Natural killer cell (primary cell): ENCODE measurements at regions not wholly inside any gene's neighbourhood (a gene's known extent, or its start where the extent isn't known, plus 50 kb on each side); places are given as distances from the start of the nearest gene placed in this dataset.
"Not testable (repeated sequence)": the region's sequence is repeated elsewhere in the genome, so short reads cannot be mapped to it uniquely, and the experiment has no call there.

Source experiments
- ATAC-seq, 3 donors: fragments of 150-1000 bp in 2 of 3; fragments of 200-7000 bp in 1 of 3; cut with Tn5 transposase; 1 replicate in 1 of 3; 2 replicates in 2 of 3; pipeline ENCODE4 v1.10.0; 2021; ENCODE audit warnings: mild to moderate bottlenecking in 2 of 3, moderate library complexity in 2 of 3
- DNase-seq, 2 donors: peaks; one replicate each; pipeline versions ENCODE4 v3.0.0 to v3.0.0-alpha.2; 2013 to 2021; ENCODE audit warnings: mixed read lengths in 1 of 2
- H3K27ac ChIP-seq: one replicate; pipeline ENCODE4 v1.5.1; 2013; ENCODE audit warnings: mild to moderate bottlenecking, low read length
- H3K27me3 ChIP-seq: one replicate; pipeline ENCODE4 v1.6.1; 2013; ENCODE audit warnings: low read length; ENCODE audit not compliant: control insufficient read depth, insufficient read depth
- H3K36me3 ChIP-seq: one replicate; pipeline ENCODE4 v1.6.1; 2013; ENCODE audit warnings: low read length; ENCODE audit not compliant: control insufficient read depth, insufficient read depth
- H3K4me1 ChIP-seq: one replicate; pipeline ENCODE4 v1.6.1; 2013; ENCODE audit warnings: low read length; ENCODE audit not compliant: control insufficient read depth, insufficient read depth
- H3K4me3 ChIP-seq: one replicate; pipeline ENCODE4 v1.5.1; 2013; ENCODE audit warnings: low read length
- H3K9me3 ChIP-seq: one replicate; pipeline ENCODE4 v1.6.1; 2013; ENCODE audit warnings: low read length; ENCODE audit not compliant: control insufficient read depth, insufficient read depth
- H3K27ac Mint-ChIP-seq, 2 donors: one replicate each; pipeline ENCODE4 v1.8.0; 2022; ENCODE audit warnings: mild to moderate bottlenecking in 2 of 2, mixed read lengths in 2 of 2, moderate library complexity in 1 of 2
- H3K27me3 Mint-ChIP-seq, 2 donors: one replicate each; pipeline ENCODE4 v1.8.0; 2022; ENCODE audit warnings: low read depth in 2 of 2, mixed read lengths in 2 of 2
- H3K36me3 Mint-ChIP-seq: one replicate; pipeline ENCODE4 v1.8.0; 2022; ENCODE audit warnings: mixed read lengths
- H3K4me1 Mint-ChIP-seq, 2 donors: one replicate each; pipeline ENCODE4 v1.8.0; 2022; ENCODE audit warnings: mixed read lengths in 2 of 2
- H3K4me3 Mint-ChIP-seq: one replicate; pipeline ENCODE4 v1.8.0; 2022; ENCODE audit warnings: mild to moderate bottlenecking, moderate library complexity, mixed read lengths
- H3K9me3 Mint-ChIP-seq, 2 donors: one replicate each; pipeline ENCODE4 v1.8.0; 2022; ENCODE audit warnings: mixed read lengths in 2 of 2
- CTCF ChIP-seq: fragments of 200-600 bp; IDR thresholded peaks from one replicate; pipeline ENCODE4 v1.8.0; 2022; ENCODE audit warnings: antibody characterized with exemption
- WGBS: methylation state at CpG from one replicate; pipeline ENCODE4 v1.1.7; 2013; ENCODE audit warnings: missing lambda C conversion rate; ENCODE audit not compliant: insufficient coverage; 5-methylcytosine and 5-hydroxymethylcytosine counted together
- intact Hi-C: fragments of 100-400 bp; cut with micrococcal nuclease; formaldehyde crosslinking; loops from one replicate; pipeline ENCODE4 v1.14.2; 2022

DNA sequence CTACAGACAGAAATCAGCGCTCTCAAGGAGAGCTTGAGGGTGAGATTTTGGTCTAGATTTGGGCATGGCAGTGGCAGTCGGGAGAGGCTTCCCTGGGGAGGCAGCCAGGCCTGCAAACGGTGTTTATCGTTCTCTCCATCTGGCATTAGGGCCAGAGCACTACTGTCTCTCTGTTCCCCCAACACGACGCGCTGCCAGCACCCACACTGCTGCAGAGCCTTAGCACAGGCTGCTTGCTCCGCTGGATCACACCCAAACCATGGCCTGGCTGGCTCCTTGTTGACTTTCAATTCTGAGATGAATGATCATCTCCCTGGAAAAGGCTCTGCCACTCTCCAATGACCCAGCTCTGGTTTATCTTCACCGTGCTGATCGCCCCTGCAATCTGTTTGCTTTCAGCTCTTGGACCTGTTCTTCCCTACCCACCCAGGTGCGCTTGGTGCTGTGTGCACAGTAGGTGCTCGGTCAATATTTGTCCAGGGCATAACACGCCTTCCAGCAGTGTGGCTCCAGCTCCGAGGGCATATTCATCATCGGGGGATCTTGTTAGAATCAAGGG is 106.1 kb downstream of the TFAP2C start:
- no peak for DNase-seq
- 31% methylated on average over 15 of the region's 15 CpGs for WGBS
- Mint-ChIP-seq H3K9me3 (no peaks in the 10 kb centered on the region), H3K4me1 (no peaks in the 10 kb centered on the region), H3K36me3 (no peaks in the 10 kb centered on the region), H3K27me3 (peaks cover 18 to 24% of the 10 kb centered on the region in 2 donors), H3K4me3 (no peak overlapping the region), H3K27ac (no peak overlapping the region)
- no peak for TF ChIP-seq CTCF
- no peak overlapping the region for H3K27ac ChIP-seq
- no peak overlapping the region for H3K4me3 ChIP-seq
- H3K36me3 ChIP-seq = no peaks in the 10 kb centered on the region
- H3K27me3 ChIP-seq = peaks cover 11% of the 10 kb centered on the region
- no peaks in the 10 kb centered on the region for H3K9me3 ChIP-seq
- no peak for ATAC-seq
- H3K4me1 ChIP-seq = no peaks in the 10 kb centered on the region
- intact Hi-C loops = no loop called here

DNA sequence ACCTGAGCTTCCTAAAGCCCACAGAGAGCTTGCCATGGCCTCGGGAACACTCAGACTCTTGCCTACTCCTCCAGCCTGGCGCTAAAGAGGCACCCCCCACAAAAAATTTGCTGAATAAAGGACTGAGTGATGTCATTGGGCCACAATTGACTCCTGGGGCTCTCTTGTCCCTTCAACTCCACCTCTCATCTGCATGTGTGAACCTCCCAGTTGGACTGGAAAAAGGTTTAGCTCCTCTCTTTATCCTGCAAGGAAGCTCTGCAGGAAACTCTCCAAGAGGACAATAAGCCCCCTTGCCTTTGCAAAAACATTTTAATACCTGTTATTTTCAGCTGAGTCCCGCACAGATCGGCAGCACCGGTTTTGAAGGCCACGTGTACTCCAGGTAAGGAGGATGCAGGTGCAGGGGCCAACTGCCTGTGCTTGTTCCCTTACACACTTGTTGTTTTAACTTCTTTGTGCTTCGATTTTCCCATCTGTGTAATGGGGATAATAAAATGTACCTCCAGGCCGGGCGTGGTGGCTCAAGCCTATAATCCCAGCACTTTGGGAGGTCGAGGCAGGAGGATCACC is 107.3 kb downstream of the TFAP2C start:
- DNase-seq (no peak), ATAC-seq (no peak)
- Mint-ChIP-seq H3K36me3 (no peaks in the 10 kb centered on the region), H3K27ac (no peak overlapping the region), H3K9me3 (no peaks in the 10 kb centered on the region), H3K4me1 (no peaks in the 10 kb centered on the region), H3K27me3 (peaks cover 18 to 24% of the 10 kb centered on the region in 2 donors), H3K4me3 (no peak overlapping the region)
- Histone ChIP-seq H3K4me1 (no peaks in the 10 kb centered on the region), H3K9me3 (no peaks in the 10 kb centered on the region), H3K27me3 (peaks cover 11% of the 10 kb centered on the region), H3K4me3 (no peak overlapping the region), H3K36me3 (no peaks in the 10 kb centered on the region), H3K27ac (no peak overlapping the region)
- intact Hi-C loops = no loop called here
- WGBS = 3% methylated on average over 10 of the region's 10 CpGs
- TF ChIP-seq CTCF = no peak

- DNase-seq, H3K4me3 Mint-ChIP-seq, H3K27me3 ChIP-seq, H3K4me3 ChIP-seq, H3K4me1 Mint-ChIP-seq, intact Hi-C loops, H3K9me3 ChIP-seq, ATAC-seq, H3K36me3 Mint-ChIP-seq, H3K36me3 ChIP-seq, H3K27ac ChIP-seq, H3K9me3 Mint-ChIP-seq, H3K4me1 ChIP-seq, H3K27ac Mint-ChIP-seq: not testable (repeated sequence)
- peaks cover 5 to 12% of the 10 kb centered on the region in 2 donors for H3K27me3 Mint-ChIP-seq
- 92% methylated on average over 4 of the region's 4 CpGs for WGBS
These were observed 115.3 kb downstream of the TFAP2C start for GRCh38 chr20:56744325-56744821.

DNA sequence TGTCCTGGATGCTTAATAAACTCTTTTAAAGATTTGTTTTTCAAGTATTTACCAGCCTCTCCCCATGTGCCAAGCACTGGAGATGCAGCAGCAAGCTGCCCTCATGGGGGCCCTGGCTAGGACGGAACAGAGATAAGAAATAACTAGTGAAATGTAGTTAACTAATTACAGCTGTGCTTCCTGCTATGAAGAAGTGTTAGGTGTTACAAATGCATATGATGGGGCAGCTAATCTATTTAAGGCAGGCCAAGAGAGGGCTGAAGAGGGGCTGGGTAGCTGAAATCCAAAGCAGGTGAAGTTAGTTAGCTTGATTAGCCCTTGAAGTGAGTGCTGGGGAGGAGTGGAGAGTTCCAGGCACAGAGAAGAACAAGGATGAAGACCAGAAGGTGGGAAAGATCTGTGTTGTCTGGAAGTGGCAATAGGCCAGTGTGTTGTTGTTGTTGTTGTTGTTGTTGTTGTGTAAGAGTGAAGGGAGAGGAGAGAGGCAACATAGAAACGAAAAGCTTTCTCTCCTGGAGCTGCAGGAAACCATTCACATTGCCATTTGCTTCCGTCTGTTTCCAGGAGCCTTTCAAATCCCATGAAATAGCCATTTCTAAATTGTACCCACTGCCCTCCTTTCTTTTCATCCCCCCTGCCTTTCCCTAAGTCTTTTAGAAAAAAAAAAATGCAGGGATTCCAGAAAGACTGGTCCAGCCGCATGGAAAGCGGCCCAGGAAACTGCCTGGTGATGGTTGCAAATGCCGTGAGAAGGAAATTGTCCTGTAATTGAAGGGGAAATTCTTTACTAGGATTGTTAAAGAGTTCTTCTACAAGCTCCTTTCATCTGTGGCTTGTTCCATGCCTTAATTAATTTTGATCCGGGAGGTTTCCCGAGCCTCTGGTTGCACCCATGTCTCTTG is 119.6 kb downstream of the TFAP2C start:
- intact Hi-C loops = no loop called here
- H3K36me3 Mint-ChIP-seq = no peaks in the 10 kb centered on the region
- no peak overlapping the region for H3K27ac ChIP-seq
- no peaks in the 10 kb centered on the region for H3K4me1 Mint-ChIP-seq
- H3K27ac Mint-ChIP-seq = no peak overlapping the region
- H3K27me3 Mint-ChIP-seq = peaks cover 9 to 27% of the 10 kb centered on the region in 2 donors
- no peak overlapping the region for H3K4me3 ChIP-seq
- no peak for DNase-seq
- H3K4me3 Mint-ChIP-seq = no peak overlapping the region
- TF ChIP-seq CTCF = no peak
- no peaks in the 10 kb centered on the region for H3K36me3 ChIP-seq
- 61% methylated on average over 8 of the region's 8 CpGs for WGBS
- no peaks in the 10 kb centered on the region for H3K9me3 Mint-ChIP-seq
- no peaks in the 10 kb centered on the region for H3K9me3 ChIP-seq
- ATAC-seq = no peak
- no peaks in the 10 kb centered on the region for H3K4me1 ChIP-seq
- H3K27me3 ChIP-seq = no peaks in the 10 kb centered on the region
